ENCODE measurements at regions not wholly inside any gene's neighbourhood (a gene's known extent, or its start where the extent isn't known, plus 50 kb on each side); places are given as distances from the start of the nearest gene placed in this dataset.
"Not testable (repeated sequence)": the region's sequence is repeated elsewhere in the genome, so short reads cannot be mapped to it uniquely, and the experiment has no call there.

- DNase-seq: no peak
These were observed 56.7 kb downstream of the P2RY1 start for GRCh38 chr3:152891678-152892077.

GRCh38 chr3:152892446-152892845, 57.5 kb downstream of the P2RY1 start:
- no peak for DNase-seq

- DNase-seq: no peak
These were observed 58.7 kb downstream of the P2RY1 start for GRCh38 chr3:152893647-152894046.

- no peak for DNase-seq
These were observed 64.4 kb downstream of the P2RY1 start for GRCh38 chr3:152899306-152899705.

GRCh38 chr3:152902141-152902669, 67.3 kb downstream of the P2RY1 start:
- DNase-seq: no peak

GRCh38 chr3:152905631-152906030, 70.7 kb downstream of the P2RY1 start:
- no peak for DNase-seq

GRCh38 chr3:152909180-152909883, 74.4 kb downstream of the P2RY1 start:
- DNase-seq: no peak

GRCh38 chr3:152910211-152910610, 75.3 kb downstream of the P2RY1 start:
- DNase-seq: no peak

- DNase-seq: no peak
These were observed 76.0 kb downstream of the P2RY1 start for GRCh38 chr3:152910966-152911365.

GRCh38 chr3:152914743-152915142, 79.8 kb downstream of the P2RY1 start:
- not testable (repeated sequence) for DNase-seq

GRCh38 chr3:152915695-152916094, 80.8 kb downstream of the P2RY1 start:
- no peak for DNase-seq

GRCh38 chr3:152916753-152917279, 81.9 kb downstream of the P2RY1 start:
- DNase-seq: no peak

GRCh38 chr3:152921351-152921750, 86.4 kb downstream of the P2RY1 start:
- no peak for DNase-seq

- no peak for DNase-seq
These were observed 87.6 kb downstream of the P2RY1 start for GRCh38 chr3:152922554-152922953.

- DNase-seq: no peak
These were observed 92.2 kb downstream of the P2RY1 start for GRCh38 chr3:152927131-152927530.

GRCh38 chr3:152930516-152930915, 95.6 kb downstream of the P2RY1 start:
- DNase-seq: no peak

GRCh38 chr3:152937234-152937633, 102.3 kb downstream of the P2RY1 start:
- no peak for DNase-seq

GRCh38 chr3:152938974-152939636, 104.2 kb downstream of the P2RY1 start:
- no peak for DNase-seq

GRCh38 chr3:152941859-152942258, 106.9 kb downstream of the P2RY1 start:
- no peak for DNase-seq

- DNase-seq: no peak
These were observed 107.4 kb downstream of the P2RY1 start for GRCh38 chr3:152942366-152942765.

- no peak for DNase-seq
These were observed 108.7 kb downstream of the P2RY1 start for GRCh38 chr3:152943645-152944044.

GRCh38 chr3:152944671-152945070, 109.7 kb downstream of the P2RY1 start:
- no peak for DNase-seq

- DNase-seq: no peak
These were observed 110.6 kb downstream of the P2RY1 start for GRCh38 chr3:152945556-152945955.

- no peak for DNase-seq
These were observed 122.6 kb downstream of the P2RY1 start for GRCh38 chr3:152957491-152957890.

Measured in CD4-positive, alpha-beta T cell treated with Interleukin-17A for 1 hour (primary cell).